Astrocyte (in vitro differentiated cells and primary cell): ENCODE measurements at regions not wholly inside any gene's neighbourhood (a gene's known extent, or its start where the extent isn't known, plus 50 kb on each side); places are given as distances from the start of the nearest gene placed in this dataset.

Source experiments
- EZH2 ChIP-seq: IDR thresholded peaks from 2 replicates; pipeline ENCODE4 v1.6.1; 2012; ENCODE audit warnings: mild to moderate bottlenecking, low read length, inconsistent platforms; ENCODE audit not compliant: insufficient read depth
- TF ChIP-seq, protein P1 (sequence below): IDR thresholded peaks from 2 replicates; pipeline ENCODE4 v1.5.1; 2011; ENCODE audit warnings: low read depth, mild to moderate bottlenecking, inconsistent platforms, low read length, moderate library complexity; ENCODE audit not compliant: insufficient read depth

- TF ChIP-seq, protein P1, sequence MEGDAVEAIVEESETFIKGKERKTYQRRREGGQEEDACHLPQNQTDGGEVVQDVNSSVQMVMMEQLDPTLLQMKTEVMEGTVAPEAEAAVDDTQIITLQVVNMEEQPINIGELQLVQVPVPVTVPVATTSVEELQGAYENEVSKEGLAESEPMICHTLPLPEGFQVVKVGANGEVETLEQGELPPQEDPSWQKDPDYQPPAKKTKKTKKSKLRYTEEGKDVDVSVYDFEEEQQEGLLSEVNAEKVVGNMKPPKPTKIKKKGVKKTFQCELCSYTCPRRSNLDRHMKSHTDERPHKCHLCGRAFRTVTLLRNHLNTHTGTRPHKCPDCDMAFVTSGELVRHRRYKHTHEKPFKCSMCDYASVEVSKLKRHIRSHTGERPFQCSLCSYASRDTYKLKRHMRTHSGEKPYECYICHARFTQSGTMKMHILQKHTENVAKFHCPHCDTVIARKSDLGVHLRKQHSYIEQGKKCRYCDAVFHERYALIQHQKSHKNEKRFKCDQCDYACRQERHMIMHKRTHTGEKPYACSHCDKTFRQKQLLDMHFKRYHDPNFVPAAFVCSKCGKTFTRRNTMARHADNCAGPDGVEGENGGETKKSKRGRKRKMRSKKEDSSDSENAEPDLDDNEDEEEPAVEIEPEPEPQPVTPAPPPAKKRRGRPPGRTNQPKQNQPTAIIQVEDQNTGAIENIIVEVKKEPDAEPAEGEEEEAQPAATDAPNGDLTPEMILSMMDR = no peak
- no peak for TF ChIP-seq EZH2
Observed at GRCh38 chr11:13094930-13095687, 86.0 kb downstream of the RASSF10 start.
